Keratinocyte (primary cell): ENCODE measurements at regions not wholly inside any gene's neighbourhood (a gene's known extent, or its start where the extent isn't known, plus 50 kb on each side); places are given as distances from the start of the nearest gene placed in this dataset.

Experiments
- DNase-seq: peaks from one replicate; pipeline ENCODE4 v3.0.0-alpha.2; 2011; ENCODE audit warnings: low read depth, missing footprints, low spot score
- FAIRE-seq: peaks from 2 replicates; lab custom pipeline; 2011; peaks lifted over from hg19 to GRCh38; lab: Jason Lieb, UNC
- H2AFZ ChIP-seq: 2 replicates; pipeline ENCODE4 v1.6.0; 2012; ENCODE audit warnings: low read length, control low read depth, inconsistent platforms; ENCODE audit not compliant: control insufficient read depth
- H3K27ac ChIP-seq: 2 replicates; pipeline ENCODE4 v1.5.1; 2011; ENCODE audit warnings: low read length; ENCODE audit not compliant: control insufficient read depth, insufficient read depth
- H3K27me3 ChIP-seq: 3 replicates; pipeline ENCODE4 v1.6.0; 2011; ENCODE audit warnings: low read length; ENCODE audit not compliant: control insufficient read depth, insufficient read depth; ENCODE audit errors: extremely low read depth
- H3K36me3 ChIP-seq, 2 experiments: 2 replicates in 1 of 2; 3 replicates in 1 of 2; pipeline ENCODE4 v1.5.1; 2011; ENCODE audit warnings: low read length in 2 of 2, mild to moderate bottlenecking in 1 of 2; ENCODE audit not compliant: control insufficient read depth in 2 of 2, insufficient read depth in 2 of 2; ENCODE audit errors: extremely low read depth in 1 of 2
- H3K4me1 ChIP-seq: 3 replicates; pipeline ENCODE4 v1.5.1; 2011; ENCODE audit warnings: low read length; ENCODE audit not compliant: control insufficient read depth, insufficient read depth; ENCODE audit errors: extremely low read depth
- H3K4me2 ChIP-seq: 3 replicates; pipeline ENCODE4 v1.6.0; 2011; ENCODE audit warnings: low read depth, low read length; ENCODE audit not compliant: control insufficient read depth, insufficient read depth; ENCODE audit errors: extremely low read depth
- H3K4me3 ChIP-seq, 3 experiments: fragments of 200-600 bp in 1 of 3; sonication (generic) in 1 of 3; 2 replicates in 2 of 3; 3 replicates in 1 of 3; pipeline ENCODE4 v1.5.1; 2011 to 2016; ENCODE audit warnings: low read length in 3 of 3, mild to moderate bottlenecking in 3 of 3, control low read depth in 2 of 3, inconsistent platforms in 1 of 3, low read depth in 1 of 3, mixed read lengths in 1 of 3, mixed run types in 1 of 3, moderate library complexity in 1 of 3; ENCODE audit not compliant: control insufficient read depth in 2 of 3, insufficient read depth in 2 of 3; ENCODE audit errors: extremely low read depth in 1 of 3
- H3K79me2 ChIP-seq: 2 replicates; pipeline ENCODE4 v1.6.0; 2012; ENCODE audit warnings: low read length; ENCODE audit not compliant: control insufficient read depth, insufficient read depth
- H3K9ac ChIP-seq: 3 replicates; pipeline ENCODE4 v1.6.0; 2011; ENCODE audit warnings: low read length; ENCODE audit not compliant: control insufficient read depth, insufficient read depth; ENCODE audit errors: extremely low read depth
- H3K9me1 ChIP-seq: 3 replicates; pipeline ENCODE4 v1.6.0; 2011; ENCODE audit warnings: low read length; ENCODE audit not compliant: control insufficient read depth, insufficient read depth; ENCODE audit errors: extremely low read depth
- H3K9me3 ChIP-seq: 2 replicates; pipeline ENCODE4 v1.5.1; 2012; ENCODE audit warnings: low read depth, low read length; ENCODE audit not compliant: control insufficient read depth
- H4K20me1 ChIP-seq: 3 replicates; pipeline ENCODE4 v1.6.0; 2011; ENCODE audit warnings: low read length; ENCODE audit not compliant: control insufficient read depth, insufficient read depth; ENCODE audit errors: extremely low read depth
- CTCF ChIP-seq, 3 experiments: IDR thresholded peaks in 1 of 3; conservative IDR thresholded peaks in 1 of 3; optimal IDR thresholded peaks in 1 of 3; 2 replicates in 2 of 3; 3 replicates in 1 of 3; pipeline versions ENCODE3 to v1.5.1; 2011; ENCODE audit warnings: low read length in 3 of 3, mild to moderate bottlenecking in 3 of 3, moderate library complexity in 2 of 3, control low read depth in 1 of 3, inconsistent platforms in 1 of 3; ENCODE audit not compliant: insufficient read depth in 2 of 3; ENCODE audit errors: extremely low read depth in 1 of 3
- EZH2 ChIP-seq: IDR thresholded peaks from one replicate; pipeline ENCODE4 v1.6.1; 2012; ENCODE audit warnings: inconsistent platforms, mild to moderate bottlenecking, low read length, moderate library complexity
- dilution Hi-C: fragments of 300-500 bp; cut with MboI; formaldehyde crosslinking; loops from one replicate; pipeline ENCODE4 v1.7.0; 2020; ENCODE audit warnings: low sequenced_read_pairs; ENCODE audit not compliant: extremely low pct_ligation_motif_present

GRCh38 chr2:155839991-155840390, 492.5 kb downstream of the NR4A2 start:
- Histone ChIP-seq H3K27me3 (no peaks in the 10 kb centered on the region), H2AFZ (no peak overlapping the region), H3K9ac (no peak overlapping the region), H3K9me1 (no peaks in the 10 kb centered on the region), H3K36me3 (no peaks in the 10 kb centered on the region), H4K20me1 (no peaks in the 10 kb centered on the region), H3K79me2 (no peaks in the 10 kb centered on the region), H3K4me2 (no peak overlapping the region), H3K9me3 (no peaks in the 10 kb centered on the region), H3K27ac (no peak overlapping the region), H3K4me1 (no peaks in the 10 kb centered on the region), H3K4me3 (no peak overlapping the region)
- TF ChIP-seq EZH2 (no peak), CTCF (optimal IDR thresholded peaks at IDR 0.05 in 1 of 3, IDR thresholded peaks at IDR 0.05 in 1 of 3, conservative IDR thresholded peaks at IDR 0.05 in 1 of 3; ENCODE audit: extremely low read depth in 1 of 3, insufficient read depth in 2 of 3, low read length in 3 of 3) (no peak)
- dilution Hi-C loops = no loop called here
- DNase-seq (no peak), FAIRE-seq (no peak)

GRCh38 chr2:155839436-155839835, 493.1 kb downstream of the NR4A2 start:
- Histone ChIP-seq H3K4me3 (no peak overlapping the region), H3K27ac (no peak overlapping the region), H3K79me2 (no peaks in the 10 kb centered on the region), H3K36me3 (no peaks in the 10 kb centered on the region), H3K9me1 (no peaks in the 10 kb centered on the region), H3K9ac (no peak overlapping the region), H3K4me2 (no peak overlapping the region), H3K9me3 (no peaks in the 10 kb centered on the region), H4K20me1 (no peaks in the 10 kb centered on the region), H3K27me3 (no peaks in the 10 kb centered on the region), H3K4me1 (no peaks in the 10 kb centered on the region), H2AFZ (no peak overlapping the region)
- FAIRE-seq (no peak), DNase-seq (no peak)
- dilution Hi-C loops = no loop called here
- TF ChIP-seq EZH2 (no peak), CTCF (optimal IDR thresholded peaks at IDR 0.05 in 1 of 3, IDR thresholded peaks at IDR 0.05 in 1 of 3, conservative IDR thresholded peaks at IDR 0.05 in 1 of 3; ENCODE audit: extremely low read depth in 1 of 3, insufficient read depth in 2 of 3, low read length in 3 of 3) (no peak)
